ENCODE measurements at regions not wholly inside any gene's neighbourhood (a gene's known extent, or its start where the extent isn't known, plus 50 kb on each side); places are given as distances from the start of the nearest gene placed in this dataset.
"Not testable (repeated sequence)": the region's sequence is repeated elsewhere in the genome, so short reads cannot be mapped to it uniquely, and the experiment has no call there.

- not testable (repeated sequence) for H3K27ac ChIP-seq
Measured at GRCh38 chr9:39632071-39632470, 276.6 kb downstream of the SPATA31A1 start.

GRCh38 chr9:39649029-39649428 lies 293.6 kb downstream of the SPATA31A1 start:
- not testable (repeated sequence) for H3K27ac ChIP-seq

- not testable (repeated sequence) for H3K27ac ChIP-seq
Measured at GRCh38 chr9:39656960-39657603, 301.6 kb downstream of the SPATA31A1 start.

- H3K27ac ChIP-seq: not testable (repeated sequence)
Measured at GRCh38 chr9:39663020-39663419, 307.6 kb downstream of the SPATA31A1 start.

- H3K27ac ChIP-seq: not testable (repeated sequence)
Measured at GRCh38 chr9:39663713-39664112, 308.2 kb downstream of the SPATA31A1 start.

- not testable (repeated sequence) for H3K27ac ChIP-seq
Measured at GRCh38 chr9:39665020-39665419, 309.6 kb downstream of the SPATA31A1 start.

- H3K27ac ChIP-seq: not testable (repeated sequence)
Measured at GRCh38 chr9:39674437-39675210, 319.2 kb downstream of the SPATA31A1 start.

GRCh38 chr9:39675211-39675553 lies 319.7 kb downstream of the SPATA31A1 start:
- not testable (repeated sequence) for H3K27ac ChIP-seq

GRCh38 chr9:39678534-39679263 lies 323.2 kb downstream of the SPATA31A1 start:
- H3K27ac ChIP-seq: not testable (repeated sequence)

GRCh38 chr9:39680694-39681401 lies 325.4 kb downstream of the SPATA31A1 start:
- not testable (repeated sequence) for H3K27ac ChIP-seq

- H3K27ac ChIP-seq: not testable (repeated sequence)
Measured at GRCh38 chr9:39728862-39729261, 373.4 kb downstream of the SPATA31A1 start.

GRCh38 chr9:39744898-39745297 lies 389.4 kb downstream of the SPATA31A1 start:
- not testable (repeated sequence) for H3K27ac ChIP-seq

GRCh38 chr9:39775570-39775969 lies 420.1 kb downstream of the SPATA31A1 start:
- not testable (repeated sequence) for H3K27ac ChIP-seq

- H3K27ac ChIP-seq: not testable (repeated sequence)
Measured at GRCh38 chr9:39791356-39791755, 435.9 kb downstream of the SPATA31A1 start.

GRCh38 chr9:39797935-39798334 lies 442.5 kb downstream of the SPATA31A1 start:
- H3K27ac ChIP-seq: not testable (repeated sequence)

GRCh38 chr9:39799252-39799651 lies 443.8 kb downstream of the SPATA31A1 start:
- H3K27ac ChIP-seq: not testable (repeated sequence)

GRCh38 chr9:39802561-39802960 lies 447.1 kb downstream of the SPATA31A1 start:
- not testable (repeated sequence) for H3K27ac ChIP-seq

GRCh38 chr9:39809401-39810226 lies 454.1 kb downstream of the SPATA31A1 start:
- H3K27ac ChIP-seq: peak overlapping the region; percentile 85

- H3K27ac ChIP-seq: not testable (repeated sequence)
Measured at GRCh38 chr9:39810401-39810800, 454.9 kb downstream of the SPATA31A1 start.

- not testable (repeated sequence) for H3K27ac ChIP-seq
Measured at GRCh38 chr9:39811615-39812014, 456.1 kb downstream of the SPATA31A1 start.
